ENCODE measurements at regions not wholly inside any gene's neighbourhood (a gene's known extent, or its start where the extent isn't known, plus 50 kb on each side); places are given as distances from the start of the nearest gene placed in this dataset.
A peak's percentile ranks its signal among the peaks of the same experiment; 100 is the strongest.
"Not testable (repeated sequence)": the region's sequence is repeated elsewhere in the genome, so short reads cannot be mapped to it uniquely, and the experiment has no call there.

DNA sequence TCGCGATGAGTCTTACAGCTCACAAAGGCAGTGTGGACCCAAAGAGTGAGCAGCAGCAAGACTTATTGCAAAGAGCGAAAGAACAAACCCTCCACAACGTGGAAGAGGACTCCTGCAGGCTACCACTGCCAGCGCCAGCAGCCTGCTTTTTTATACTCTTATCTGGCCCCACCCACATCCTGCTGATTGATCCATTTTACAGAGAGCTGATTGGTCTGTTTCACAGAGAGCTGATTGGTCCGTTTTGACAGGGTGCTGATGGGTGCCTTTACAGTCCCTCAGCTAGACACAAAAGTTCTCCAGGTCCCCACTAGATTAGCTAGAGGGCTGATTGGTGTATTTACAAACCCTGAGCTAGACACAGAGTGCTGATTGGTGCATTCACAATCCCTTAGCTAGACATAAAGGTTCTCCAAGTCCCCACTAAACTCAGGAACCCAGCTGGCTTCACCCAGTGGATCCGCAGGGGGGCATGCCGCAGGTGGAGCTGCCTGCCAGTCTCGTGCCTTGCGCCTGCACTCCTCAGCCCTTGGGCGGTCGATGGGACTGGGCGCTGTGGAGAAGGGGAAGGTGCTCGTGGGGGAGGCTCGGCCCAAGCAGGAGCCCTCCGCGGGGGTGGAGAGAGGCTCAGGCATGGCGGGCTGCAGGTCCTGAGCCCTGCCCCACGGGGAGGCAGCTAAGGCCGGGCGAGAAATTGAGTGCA, 75.7 kb downstream of the QDPR start:
- not testable (repeated sequence) for DNase-seq

DNA sequence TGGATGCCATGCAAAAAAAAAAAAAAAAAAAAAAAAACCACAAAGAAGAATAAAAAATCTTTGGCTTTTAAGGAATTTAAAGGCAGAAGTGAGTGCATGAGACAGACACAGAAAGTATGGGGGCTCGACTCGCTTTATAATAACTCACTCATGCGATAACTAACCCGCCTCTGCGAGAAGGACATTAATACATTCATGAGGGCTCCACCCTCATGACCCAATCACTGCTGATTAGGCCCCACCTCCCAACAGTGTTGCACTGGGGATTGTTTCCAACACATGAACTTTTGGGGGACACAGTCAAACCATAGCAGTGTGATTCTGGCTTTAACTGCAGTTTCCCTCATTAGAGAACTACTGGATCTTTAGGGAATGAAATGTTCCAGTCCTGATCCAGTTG, 78.1 kb downstream of the QDPR start:
- no peak for DNase-seq

DNA sequence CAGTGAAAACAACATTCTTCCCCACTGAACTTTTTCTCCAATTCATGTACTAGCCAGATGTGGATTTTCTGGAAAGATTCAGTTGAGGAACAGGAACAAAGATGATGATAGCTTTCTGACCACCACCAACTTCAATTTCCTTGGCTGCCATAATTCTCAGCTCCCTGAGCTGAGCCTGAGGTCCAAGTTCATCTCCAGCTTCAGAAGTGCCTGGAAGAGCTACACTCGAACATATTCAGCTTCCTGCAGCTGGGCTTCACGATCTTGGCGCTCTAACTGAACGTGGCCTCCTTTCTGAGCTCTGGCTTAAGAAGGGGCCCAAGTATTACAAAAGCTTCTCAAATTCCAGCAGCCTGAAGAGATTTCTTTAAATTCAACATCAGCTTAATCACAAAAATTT, 83.9 kb downstream of the QDPR start:
- no peak for DNase-seq

DNA sequence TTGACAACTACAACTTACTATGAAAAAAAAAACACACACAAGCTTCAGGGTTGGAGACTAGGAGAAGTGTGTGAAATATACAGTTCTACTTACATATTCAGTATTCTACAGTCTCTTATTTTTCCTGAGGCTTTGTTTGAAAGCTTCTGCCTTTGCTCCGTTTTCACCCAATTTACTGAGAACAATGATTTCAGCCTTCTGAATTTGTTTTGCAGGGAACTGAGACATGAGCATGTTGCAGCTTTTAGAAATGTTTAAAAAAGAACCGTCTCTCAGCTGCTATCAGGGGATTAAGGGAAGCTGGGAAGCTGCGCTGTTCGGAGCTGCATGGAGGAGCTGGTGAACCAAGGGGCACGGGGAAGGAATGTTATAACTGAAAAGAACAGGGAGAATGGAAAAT, 85.7 kb downstream of the QDPR start:
- no peak for DNase-seq

DNA sequence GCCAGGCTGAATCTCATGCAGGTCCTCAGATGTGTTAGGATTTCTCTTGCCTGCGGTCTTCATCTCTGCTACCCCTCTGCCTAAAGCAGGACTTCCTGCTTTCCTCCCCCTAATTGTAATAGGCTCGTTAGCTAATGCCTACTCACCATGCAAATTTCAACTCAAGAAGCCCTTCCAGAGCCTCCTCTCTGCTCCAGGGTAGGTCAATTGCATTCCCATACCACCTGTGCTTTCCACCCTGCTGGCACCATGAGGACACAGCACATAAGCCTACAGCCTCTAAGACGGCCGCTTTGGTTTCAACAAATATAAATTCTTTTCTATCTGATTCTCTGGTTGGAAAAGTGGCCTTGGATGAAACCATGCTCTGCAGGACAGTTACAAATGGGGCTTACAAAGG, 93.9 kb downstream of the QDPR start:
- no peak for DNase-seq

DNA sequence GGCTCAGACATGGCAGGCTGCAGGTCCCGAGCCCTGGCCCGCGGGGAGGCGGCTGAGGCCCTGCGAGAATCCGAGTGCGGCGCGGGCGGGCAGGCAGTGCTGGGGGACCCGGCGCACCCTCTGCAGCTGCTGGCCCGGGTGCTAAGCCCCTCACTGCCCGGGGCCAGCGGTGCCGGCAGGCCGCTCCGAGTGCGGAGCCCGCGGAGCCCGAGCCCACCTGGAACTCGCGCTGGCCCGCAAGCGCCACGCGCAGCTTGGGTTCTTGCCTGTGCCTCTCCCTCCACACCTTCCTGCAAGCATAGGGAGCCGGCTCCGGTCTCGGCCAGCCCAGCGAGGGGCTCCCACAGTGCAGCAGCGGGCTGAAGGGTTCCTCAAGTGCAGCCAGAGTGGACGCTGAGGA, 97.5 kb downstream of the QDPR start:
- no peak for DNase-seq

DNA sequence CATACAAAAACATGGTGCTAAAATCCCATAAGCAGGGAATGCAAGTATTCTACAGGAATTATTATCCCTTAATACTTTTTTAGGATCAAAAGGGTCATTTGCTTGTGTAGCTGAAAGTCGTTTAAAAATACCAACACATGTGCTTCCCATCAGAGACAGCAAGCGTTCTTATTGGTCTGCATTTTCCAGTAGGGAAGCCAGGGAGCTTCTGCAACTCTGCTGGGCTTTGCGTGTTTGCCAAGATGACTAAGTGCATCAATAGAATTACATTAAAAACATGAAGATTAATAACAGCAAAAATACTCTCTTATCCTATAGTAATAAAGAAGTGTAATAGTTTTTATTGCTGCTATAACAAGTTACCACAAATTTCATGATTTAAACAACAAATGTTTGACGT, 111.2 kb downstream of the QDPR start:
- DNase-seq, result no peak

DNA sequence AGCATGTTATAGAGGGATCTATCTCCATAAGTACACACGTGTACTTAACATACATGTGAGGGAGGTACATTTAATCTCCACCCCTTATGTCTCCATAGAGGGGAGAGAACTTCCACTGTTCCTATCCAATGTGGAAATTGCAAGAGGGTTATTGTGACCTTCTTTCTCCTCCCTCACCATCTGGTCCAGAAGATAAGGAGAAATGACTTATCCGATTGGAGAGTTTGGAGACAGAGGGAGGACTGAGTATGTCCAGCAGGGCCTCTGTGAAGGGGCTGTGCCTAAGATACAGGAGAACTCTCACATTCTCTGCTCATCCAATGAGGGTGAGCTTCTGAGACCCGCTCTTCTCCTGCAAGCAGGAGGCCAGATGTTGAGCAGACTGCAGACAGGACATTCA, 113.1 kb downstream of the QDPR start:
- DNase-seq, result no peak

DNA sequence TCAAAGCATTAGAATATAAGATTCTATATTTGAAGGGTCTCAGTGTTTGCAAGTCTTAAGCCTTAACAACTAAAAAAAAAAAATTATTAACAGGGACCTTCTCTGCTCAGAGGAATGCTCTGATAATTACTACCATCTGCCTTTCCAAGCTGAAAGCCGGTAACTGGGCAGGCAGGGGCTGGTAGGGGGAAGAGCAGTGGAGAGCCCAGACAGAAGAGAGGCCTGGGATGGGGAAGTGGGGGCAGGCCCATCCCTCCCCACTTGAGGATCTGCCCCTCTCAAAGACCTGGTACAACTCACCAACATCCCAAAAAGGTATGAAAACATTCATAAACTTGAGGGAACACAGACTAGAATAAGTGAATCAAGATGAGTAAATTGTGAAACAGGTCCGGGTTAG, 113.9 kb downstream of the QDPR start:
- no peak for DNase-seq

DNA sequence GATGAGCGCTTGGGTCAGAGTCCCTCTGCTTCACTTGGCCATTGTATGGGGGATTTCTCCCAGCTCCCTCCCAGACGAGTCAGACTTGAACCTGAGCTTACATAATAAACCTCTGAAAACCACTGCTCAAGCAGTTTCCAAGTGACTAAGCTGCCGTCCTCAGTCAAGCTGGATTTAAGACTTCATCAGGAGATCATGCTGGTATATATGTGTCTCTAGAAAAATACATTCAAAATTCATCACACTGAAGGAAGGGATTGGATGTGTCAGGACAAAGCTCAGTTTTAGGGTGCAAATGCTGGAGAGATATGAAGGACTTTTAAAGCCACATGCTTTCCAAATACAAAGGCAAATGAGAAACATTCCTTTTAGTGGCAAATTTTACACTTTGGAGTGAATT, 114.3 kb downstream of the QDPR start:
- no peak for DNase-seq

DNA sequence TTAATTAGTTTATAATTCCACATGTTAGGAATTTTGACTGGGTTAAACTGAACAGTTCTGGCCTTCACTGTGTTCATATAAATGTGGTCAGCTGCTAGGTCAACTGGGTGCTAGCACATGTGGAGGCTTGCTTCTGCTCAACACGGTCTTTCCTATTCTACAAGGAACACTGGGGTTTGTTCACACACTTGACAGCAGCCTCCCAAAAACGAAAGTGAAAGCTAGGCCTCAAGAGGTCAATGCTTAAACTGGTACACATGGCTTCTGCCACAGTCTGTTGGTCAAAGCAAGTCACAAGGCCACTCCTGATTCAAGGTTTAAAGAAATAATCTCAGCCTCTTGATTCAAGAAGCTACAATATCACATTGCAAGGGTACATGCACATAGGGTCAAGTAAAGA, 126.5 kb downstream of the QDPR start:
- DNase-seq, result no peak

DNA sequence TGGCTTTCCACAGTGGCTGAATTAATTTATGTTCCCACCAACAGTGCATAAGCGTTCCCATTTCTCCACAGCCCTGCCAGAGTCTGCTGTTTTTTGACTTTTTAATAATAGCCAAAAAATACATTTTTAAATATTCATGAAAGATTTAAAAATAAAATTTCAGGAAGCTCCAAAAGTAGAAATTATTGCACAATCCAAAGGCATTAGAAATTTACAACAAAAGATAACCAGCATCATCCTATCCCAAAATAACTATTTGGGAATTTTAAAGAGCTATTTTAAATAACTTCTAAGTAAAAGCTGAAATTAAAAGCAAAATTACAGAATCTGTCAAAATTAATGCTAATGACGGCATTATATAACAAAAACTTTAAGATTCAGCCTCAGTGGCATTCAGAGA, 131.5 kb downstream of the QDPR start:
- no peak for DNase-seq

DNA sequence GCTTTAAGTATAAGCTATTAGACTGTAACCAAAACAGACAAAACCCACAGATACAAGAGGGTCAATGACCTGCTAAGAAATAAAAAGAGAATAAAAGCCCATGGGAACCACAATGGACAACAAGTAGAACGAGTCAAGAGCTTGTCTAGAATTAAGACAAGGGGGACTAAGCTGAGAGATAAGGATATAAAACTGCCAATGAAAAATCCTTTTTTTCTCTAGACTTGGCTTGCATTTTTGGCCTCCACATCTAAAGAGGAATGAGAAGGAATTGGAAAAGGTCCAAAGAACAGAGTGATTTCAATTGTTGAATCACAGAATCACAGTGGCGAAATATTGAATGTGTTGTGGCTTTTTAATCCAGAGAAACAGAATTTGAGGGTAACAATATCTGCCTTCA, 135.7 kb downstream of the QDPR start:
- no peak for DNase-seq

DNA sequence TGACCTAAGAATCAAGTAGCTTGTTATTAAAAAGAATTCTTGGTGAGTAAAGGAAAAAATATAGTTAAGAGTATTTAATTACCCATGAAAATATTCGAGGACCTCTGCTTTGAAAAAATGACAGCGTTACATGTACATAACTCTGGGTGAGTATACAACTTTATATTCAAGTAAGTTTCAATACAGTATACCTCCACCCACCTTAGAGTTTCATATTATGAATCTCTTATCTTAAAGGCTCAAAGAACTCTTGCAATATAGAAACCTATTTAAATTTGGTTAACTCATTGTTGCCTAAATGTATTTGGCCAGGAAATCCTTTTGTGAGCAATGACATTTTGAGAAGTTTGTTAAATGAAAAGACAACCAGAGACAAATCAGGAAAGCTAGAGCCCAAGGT, 138.2 kb downstream of the QDPR start:
- no peak for DNase-seq

DNA sequence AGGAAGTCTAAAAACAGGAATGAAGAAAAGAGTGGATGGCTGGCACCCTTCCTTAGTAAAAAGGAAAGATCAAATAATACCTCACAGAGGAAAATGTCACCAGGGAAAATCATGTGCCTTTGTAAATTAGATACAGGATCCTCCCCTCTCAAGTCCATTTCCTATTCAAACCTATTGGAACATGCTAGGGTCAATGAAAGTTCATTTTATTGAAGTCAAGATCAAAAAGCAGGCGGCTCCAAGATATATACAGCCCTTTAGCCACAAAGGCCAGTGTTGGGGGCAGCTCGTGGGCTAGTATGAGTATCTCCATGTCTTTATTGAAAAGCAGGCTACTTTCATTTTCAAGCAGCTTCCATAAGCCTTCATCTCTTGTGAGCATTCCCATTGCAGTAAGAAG, 141.1 kb downstream of the QDPR start:
- DNase-seq, result no peak

DNA sequence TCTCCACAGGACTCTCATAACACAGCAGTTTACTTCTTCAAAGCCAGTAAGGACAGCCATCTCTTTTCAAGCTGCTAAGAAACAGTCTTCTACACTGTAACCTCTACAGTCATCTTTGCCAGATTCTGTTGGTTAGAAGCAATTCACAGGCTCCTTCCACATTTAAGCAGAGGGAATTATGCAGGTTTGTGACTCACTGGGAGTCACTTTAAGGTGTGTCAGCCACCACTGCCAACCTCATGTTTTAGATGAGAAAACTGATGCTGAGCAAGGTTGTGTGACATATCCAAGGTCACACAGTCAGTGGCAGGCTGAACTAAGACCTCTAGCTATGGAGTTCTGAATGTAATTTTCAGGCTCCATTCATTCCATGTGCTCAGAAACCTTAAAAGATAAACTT, 143.5 kb downstream of the QDPR start:
- DNase-seq, result no peak

DNA sequence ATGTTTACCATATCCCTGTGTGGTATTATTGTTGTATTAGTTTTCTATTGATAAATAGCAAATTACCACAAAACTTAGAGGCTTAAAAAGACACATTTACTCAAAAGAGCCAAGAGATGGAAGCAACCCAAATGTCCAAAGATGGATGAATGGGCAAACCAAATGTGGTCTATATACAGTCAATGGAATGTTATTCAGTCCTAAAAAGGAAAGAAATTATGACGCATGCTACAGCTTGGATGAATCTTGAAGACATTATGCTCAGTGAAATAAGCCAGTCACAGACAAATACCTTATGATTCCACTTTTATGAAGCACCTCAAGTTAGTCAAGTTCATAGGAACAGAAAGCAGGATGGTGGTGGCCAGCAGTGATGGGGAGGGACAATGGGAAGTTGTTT, 144.7 kb downstream of the QDPR start:
- no peak for DNase-seq

DNA sequence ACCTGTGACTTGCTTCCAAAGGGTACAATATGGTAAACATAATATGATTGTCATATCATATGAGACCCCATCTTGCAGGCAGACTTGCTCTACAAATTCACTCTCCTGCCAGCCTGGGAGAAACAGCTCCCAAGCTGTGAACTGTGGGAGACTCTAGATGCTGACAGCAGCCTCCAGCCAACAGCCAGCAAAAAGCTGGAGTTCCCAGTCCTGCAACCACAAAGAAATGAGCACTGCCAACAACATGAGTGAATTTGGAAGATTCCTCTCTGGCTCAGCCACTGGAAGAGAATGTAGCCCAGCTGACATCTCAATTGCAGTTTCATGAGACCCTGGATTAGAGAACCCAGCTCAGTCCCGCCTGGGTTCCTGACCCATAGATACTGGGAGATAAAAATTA, 145.4 kb downstream of the QDPR start:
- DNase-seq, result no peak

DNA sequence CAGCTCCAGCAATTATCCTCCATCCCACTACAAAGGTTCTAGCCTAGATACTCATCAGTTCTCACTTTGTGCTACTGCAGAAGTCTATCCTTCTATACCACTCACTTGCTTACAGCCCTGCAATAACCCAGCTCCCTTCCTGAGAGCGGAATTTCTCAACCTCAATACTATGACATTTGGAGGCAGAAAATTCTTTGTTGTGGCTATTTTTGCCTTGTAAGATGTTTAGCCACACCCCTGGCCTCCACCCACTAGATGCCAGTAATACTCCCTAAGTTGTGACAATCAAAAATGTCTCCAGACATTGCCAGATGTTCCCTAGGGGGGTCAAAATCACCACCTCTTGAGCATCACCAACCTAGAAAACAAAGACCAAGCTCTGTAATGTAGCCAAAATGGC, 149.5 kb downstream of the QDPR start:
- DNase-seq, result no peak

DNA sequence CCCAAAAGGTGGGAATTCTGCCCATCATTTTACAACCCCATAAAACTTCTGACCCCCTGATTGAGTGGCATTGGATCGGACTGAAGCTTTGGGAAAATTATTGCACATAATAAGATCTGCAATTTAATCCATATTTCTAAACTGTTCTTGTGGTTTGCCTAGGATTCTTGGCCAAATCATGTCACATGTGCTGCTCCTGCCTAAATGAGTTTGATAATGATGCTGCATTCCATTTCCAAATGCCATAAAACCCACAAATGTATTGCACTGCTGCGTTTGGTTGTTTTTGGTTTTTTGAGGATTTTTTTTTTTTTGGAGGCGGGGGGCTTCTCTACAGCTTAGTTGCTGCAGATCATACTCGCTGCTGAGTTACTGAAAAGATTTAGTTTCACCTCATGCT, 153.6 kb downstream of the QDPR start:
- DNase-seq, result no peak

DNA sequence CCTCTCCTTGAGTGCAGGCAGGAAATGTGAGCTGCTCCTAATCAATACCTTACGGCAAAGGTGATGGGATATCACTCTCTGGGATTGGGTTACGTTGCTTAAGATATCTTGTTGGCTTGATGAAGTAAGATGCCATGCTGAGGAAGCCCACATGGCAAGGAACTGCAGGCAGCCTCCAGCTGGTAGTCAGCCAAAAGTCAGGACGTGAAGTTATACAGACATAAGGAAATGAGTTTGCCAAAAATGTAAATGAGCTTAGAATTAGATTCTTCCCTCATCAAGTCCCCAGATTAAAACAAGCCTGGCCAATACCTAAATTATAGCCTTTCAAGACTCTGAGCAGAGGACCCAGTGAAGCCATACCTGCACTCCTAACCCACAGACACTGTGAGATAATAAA, 155.0 kb downstream of the QDPR start:
- no peak for DNase-seq

DNA sequence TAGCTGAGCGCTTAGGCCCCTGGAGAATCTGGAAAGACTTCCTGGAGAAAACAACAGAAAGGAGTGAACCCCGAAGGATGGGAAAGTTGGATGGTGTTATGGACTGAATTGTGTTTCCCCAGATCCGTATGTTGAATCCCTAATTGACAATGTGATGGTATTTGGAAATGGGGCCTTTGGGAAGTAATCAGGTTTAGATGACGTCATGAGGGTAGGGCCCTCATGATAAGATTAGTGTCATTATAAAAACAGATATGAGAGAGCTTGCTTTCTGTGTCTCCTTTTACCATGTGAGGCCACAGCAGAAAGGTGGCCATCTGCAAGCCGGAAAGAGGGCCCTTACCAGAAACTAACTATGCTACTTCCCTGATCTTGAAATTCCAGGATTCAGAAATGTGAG, 159.5 kb downstream of the QDPR start:
- DNase-seq, result no peak

DNA sequence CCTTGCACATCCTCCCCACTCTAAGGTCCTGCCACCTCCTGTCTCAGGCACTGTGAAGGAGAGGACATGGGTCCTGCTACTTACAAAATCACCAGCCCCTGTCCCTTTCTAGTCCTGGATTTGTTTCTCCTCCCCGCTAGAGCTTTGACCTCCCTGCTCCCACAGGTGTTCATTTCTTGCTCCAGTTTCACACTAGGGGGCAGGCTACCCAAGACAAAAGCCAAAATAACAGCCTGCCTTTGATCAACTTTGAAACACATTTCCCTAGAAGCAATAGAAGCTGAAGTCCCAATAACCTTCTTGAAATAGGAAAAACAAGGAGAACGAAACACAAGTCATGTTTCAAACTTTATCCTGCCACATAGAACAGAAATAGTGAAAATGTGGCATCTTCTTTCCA, 164.4 kb downstream of the QDPR start:
- peak; percentile 19 to 20 for DNase-seq

DNA sequence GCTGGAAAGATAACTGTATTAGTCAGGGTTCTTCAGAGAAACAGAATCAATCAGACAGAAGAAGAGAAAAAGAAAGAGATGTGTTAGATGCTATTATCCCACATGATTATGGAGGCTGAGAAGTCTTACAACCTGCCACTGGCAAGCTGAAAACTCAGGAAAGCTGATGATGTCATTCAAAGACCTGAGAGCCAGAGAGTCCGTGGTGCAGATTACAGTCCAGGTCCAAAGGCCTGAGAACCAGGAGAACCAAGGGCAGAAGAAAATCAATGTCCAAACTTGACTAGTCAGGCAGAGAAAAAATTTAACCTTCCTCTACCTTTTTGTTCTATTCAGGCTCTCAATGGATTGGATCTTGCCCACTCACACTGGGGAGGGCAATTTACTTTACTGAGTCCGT, 172.5 kb downstream of the QDPR start:
- DNase-seq, result no peak

DNA sequence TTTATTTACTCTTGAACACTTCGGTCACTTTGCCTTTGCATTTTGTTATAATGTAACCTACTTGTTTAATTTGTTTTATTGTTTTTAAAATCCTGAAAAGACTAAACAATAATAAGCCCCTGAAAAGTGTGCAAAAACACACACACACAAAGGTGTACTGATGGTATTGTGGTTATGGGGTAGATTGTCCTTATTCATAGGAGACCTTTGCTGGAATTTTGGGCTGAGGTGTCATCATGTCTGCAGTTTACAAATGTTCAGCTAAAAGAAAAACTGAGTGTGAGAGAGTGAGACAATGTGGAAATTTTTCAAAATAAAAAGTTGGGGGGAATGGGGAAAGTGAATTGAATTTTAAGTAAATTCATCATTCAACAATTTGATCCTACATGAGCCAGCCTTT, 174.9 kb downstream of the QDPR start:
- no peak for DNase-seq

DNA sequence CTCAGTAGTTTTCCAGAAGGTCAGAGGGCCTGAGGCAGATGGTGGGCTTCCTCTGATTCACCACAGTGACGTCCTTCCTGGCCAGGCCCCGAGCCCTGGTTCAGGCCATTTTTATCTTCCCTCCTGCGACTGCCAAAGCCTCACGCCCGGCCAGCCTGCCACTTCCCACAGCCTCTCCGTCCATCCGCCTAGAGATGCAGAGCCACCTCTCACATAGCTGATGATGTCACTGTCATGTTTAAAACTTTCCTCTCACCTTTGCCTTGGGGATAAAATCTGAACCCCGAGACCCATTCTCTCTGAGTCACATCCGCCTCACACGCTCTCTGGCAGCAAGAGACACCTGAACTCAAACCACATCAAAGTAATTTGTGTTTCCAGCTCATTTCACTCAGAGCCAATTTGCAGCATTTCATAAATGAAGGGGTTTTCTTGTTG, 175.3 kb downstream of the QDPR start:
- peak; percentile 69 to 77 for DNase-seq
